Stomach (tissue), 4 donors: ENCODE measurements at regions not wholly inside any gene's neighbourhood (a gene's known extent, or its start where the extent isn't known, plus 50 kb on each side); places are given as distances from the start of the nearest gene placed in this dataset.

Experiments used
- POLR2A ChIP-seq, 4 donors: fragments of 450-650 bp; IDR thresholded peaks; one replicate each; pipeline ENCODE4 v1.6.1; 2016; ENCODE audit warnings: antibody characterized with exemption in 4 of 4, control low read depth in 2 of 4, mild to moderate bottlenecking in 1 of 4, moderate library complexity in 1 of 4
- TF ChIP-seq, protein P1 (sequence below), 7 experiments: fragments of 450-650 bp in 4 of 7; fragments of 200-600 bp in 3 of 7; sonication (generic) in 3 of 7; IDR thresholded peaks; one replicate each; pipeline ENCODE4 v1.5.1; 2016 to 2019; ENCODE audit warnings: antibody characterized with exemption in 7 of 7, control low read depth in 2 of 7, mild to moderate bottlenecking in 1 of 7

DNA sequence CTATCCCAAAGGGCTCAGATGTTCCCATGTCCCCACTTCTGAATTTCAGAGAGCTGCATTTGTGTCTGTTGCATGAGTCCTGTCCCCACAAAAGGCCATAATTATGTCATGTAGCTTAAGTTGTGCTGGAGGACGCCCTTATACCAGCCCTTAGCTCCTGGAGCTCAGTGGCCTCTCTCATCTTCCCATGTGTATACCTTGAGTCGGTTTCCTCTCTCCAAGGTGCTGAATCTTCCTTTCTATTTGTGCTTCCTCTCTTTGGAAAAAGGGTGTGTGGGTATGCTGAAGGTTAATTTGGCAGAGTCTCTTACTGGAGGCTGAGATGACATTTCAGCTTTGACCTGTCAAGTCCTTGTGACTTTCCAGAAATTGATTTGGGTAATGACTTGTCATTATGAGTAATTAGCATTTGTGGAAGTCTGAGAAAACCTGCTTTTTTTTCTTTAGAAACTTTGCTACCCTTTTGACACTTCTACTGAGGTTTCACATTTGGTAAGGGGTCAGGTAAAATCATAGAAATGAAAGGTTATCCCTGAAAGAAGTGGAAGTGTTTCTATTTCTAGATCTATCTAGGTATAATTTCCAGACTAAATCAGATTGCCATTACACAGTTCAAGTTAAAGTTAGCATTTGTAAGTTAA, 185.4 kb downstream of the ABCC12 start:
- TF ChIP-seq, protein P1, sequence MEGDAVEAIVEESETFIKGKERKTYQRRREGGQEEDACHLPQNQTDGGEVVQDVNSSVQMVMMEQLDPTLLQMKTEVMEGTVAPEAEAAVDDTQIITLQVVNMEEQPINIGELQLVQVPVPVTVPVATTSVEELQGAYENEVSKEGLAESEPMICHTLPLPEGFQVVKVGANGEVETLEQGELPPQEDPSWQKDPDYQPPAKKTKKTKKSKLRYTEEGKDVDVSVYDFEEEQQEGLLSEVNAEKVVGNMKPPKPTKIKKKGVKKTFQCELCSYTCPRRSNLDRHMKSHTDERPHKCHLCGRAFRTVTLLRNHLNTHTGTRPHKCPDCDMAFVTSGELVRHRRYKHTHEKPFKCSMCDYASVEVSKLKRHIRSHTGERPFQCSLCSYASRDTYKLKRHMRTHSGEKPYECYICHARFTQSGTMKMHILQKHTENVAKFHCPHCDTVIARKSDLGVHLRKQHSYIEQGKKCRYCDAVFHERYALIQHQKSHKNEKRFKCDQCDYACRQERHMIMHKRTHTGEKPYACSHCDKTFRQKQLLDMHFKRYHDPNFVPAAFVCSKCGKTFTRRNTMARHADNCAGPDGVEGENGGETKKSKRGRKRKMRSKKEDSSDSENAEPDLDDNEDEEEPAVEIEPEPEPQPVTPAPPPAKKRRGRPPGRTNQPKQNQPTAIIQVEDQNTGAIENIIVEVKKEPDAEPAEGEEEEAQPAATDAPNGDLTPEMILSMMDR (IDR thresholded peaks at IDR 0.05): no peak
- TF ChIP-seq POLR2A (IDR thresholded peaks at IDR 0.05): no peak
